ENCODE measurements at regions not wholly inside any gene's neighbourhood (a gene's known extent, or its start where the extent isn't known, plus 50 kb on each side); places are given as distances from the start of the nearest gene placed in this dataset.

- TF ChIP-seq CTCF (IDR thresholded peaks at IDR 0.05; ENCODE audit: extremely low read depth in 1 of 2, insufficient read depth in 1 of 2, low read depth in 1 of 2, low read length in 2 of 2), result no peak
- TF ChIP-seq POLR2AphosphoS5 (IDR thresholded peaks at IDR 0.05; ENCODE audit: insufficient read depth, low read depth, low read length), result no peak
- no peak for TF ChIP-seq POLR2A (IDR thresholded peaks at IDR 0.05; ENCODE audit: low read depth, low read length)
- TF ChIP-seq MAX (IDR thresholded peaks at IDR 0.05; ENCODE audit: insufficient read depth, insufficient read length), result no peak
- TF ChIP-seq MYC (IDR thresholded peaks at IDR 0.05; ENCODE audit: low read depth, low read length), result no peak
Measured at GRCh38 chr10:9012312-9012711, 957.8 kb downstream of the GATA3 start.

All from endothelial cell of umbilical vein (primary cell).